Fibroblast of villous mesenchyme (primary cell): ENCODE measurements at regions not wholly inside any gene's neighbourhood (a gene's known extent, or its start where the extent isn't known, plus 50 kb on each side); places are given as distances from the start of the nearest gene placed in this dataset.

ENCODE experiments used
- DNase-seq: peaks from one replicate; pipeline ENCODE4 v3.0.0-alpha.2; 2010; ENCODE audit warnings: low read depth
- H3K4me3 ChIP-seq: 2 replicates; pipeline ENCODE4 v1.5.1; 2011; ENCODE audit warnings: low read depth, mild to moderate bottlenecking, low read length
- CTCF ChIP-seq: IDR thresholded peaks from 2 replicates; pipeline ENCODE4 v1.5.1; 2012; ENCODE audit warnings: low read depth, mild to moderate bottlenecking, low read length; ENCODE audit not compliant: insufficient read depth

GRCh38 chr2:187873132-187873531 is 318.9 kb upstream of the TFPI start:
- no peak for TF ChIP-seq CTCF
- no peak overlapping the region for H3K4me3 ChIP-seq
- DNase-seq = no peak

- no peak for TF ChIP-seq CTCF
- H3K4me3 ChIP-seq = no peak overlapping the region
- peak; percentile 58 for DNase-seq
Measured at GRCh38 chr2:187874786-187875185, 320.6 kb upstream of the TFPI start.

- no peak overlapping the region for H3K4me3 ChIP-seq
- DNase-seq = peak; percentile 53
- no peak for TF ChIP-seq CTCF
Measured at GRCh38 chr2:187875261-187876141, 321.3 kb upstream of the TFPI start.

- no peak for DNase-seq
- no peak overlapping the region for H3K4me3 ChIP-seq
- TF ChIP-seq CTCF = no peak
Measured at GRCh38 chr2:187876554-187876953, 322.3 kb upstream of the TFPI start.

GRCh38 chr2:187877391-187877790 is 323.2 kb upstream of the TFPI start:
- DNase-seq = no peak
- no peak for TF ChIP-seq CTCF

GRCh38 chr2:187878112-187878511 is 323.9 kb upstream of the TFPI start:
- DNase-seq = peak; percentile 80
- no peak for TF ChIP-seq CTCF
- no peak overlapping the region for H3K4me3 ChIP-seq

More at GRCh38 chr2:187877391-187877790, 323.2 kb upstream of the TFPI start:
- no peak overlapping the region for H3K4me3 ChIP-seq

- DNase-seq = no peak
- no peak for TF ChIP-seq CTCF
Measured at GRCh38 chr2:187879491-187879890, 325.3 kb upstream of the TFPI start.

More at GRCh38 chr2:187879491-187879890, 325.3 kb upstream of the TFPI start:
- H3K4me3 ChIP-seq = no peak overlapping the region
